ENCODE measurements at regions not wholly inside any gene's neighbourhood (a gene's known extent, or its start where the extent isn't known, plus 50 kb on each side); places are given as distances from the start of the nearest gene placed in this dataset.

- TF ChIP-seq, protein P1, sequence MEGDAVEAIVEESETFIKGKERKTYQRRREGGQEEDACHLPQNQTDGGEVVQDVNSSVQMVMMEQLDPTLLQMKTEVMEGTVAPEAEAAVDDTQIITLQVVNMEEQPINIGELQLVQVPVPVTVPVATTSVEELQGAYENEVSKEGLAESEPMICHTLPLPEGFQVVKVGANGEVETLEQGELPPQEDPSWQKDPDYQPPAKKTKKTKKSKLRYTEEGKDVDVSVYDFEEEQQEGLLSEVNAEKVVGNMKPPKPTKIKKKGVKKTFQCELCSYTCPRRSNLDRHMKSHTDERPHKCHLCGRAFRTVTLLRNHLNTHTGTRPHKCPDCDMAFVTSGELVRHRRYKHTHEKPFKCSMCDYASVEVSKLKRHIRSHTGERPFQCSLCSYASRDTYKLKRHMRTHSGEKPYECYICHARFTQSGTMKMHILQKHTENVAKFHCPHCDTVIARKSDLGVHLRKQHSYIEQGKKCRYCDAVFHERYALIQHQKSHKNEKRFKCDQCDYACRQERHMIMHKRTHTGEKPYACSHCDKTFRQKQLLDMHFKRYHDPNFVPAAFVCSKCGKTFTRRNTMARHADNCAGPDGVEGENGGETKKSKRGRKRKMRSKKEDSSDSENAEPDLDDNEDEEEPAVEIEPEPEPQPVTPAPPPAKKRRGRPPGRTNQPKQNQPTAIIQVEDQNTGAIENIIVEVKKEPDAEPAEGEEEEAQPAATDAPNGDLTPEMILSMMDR (IDR thresholded peaks at IDR 0.05 in 4 of 5, conservative IDR thresholded peaks at IDR 0.05 in 1 of 5): no peak
- TF ChIP-seq POLR2A (IDR thresholded peaks at IDR 0.05): no peak
Observed at GRCh38 chr1:96185181-96185580, 536.4 kb upstream of the PTBP2 start.

Data from gastrocnemius medialis (tissue), 4 donors.